ENCODE measurements at regions not wholly inside any gene's neighbourhood (a gene's known extent, or its start where the extent isn't known, plus 50 kb on each side); places are given as distances from the start of the nearest gene placed in this dataset.

GRCh38 chr16:22688930-22689329 is 125.0 kb upstream of the HS3ST2 start:
- TF ChIP-seq, protein P1, sequence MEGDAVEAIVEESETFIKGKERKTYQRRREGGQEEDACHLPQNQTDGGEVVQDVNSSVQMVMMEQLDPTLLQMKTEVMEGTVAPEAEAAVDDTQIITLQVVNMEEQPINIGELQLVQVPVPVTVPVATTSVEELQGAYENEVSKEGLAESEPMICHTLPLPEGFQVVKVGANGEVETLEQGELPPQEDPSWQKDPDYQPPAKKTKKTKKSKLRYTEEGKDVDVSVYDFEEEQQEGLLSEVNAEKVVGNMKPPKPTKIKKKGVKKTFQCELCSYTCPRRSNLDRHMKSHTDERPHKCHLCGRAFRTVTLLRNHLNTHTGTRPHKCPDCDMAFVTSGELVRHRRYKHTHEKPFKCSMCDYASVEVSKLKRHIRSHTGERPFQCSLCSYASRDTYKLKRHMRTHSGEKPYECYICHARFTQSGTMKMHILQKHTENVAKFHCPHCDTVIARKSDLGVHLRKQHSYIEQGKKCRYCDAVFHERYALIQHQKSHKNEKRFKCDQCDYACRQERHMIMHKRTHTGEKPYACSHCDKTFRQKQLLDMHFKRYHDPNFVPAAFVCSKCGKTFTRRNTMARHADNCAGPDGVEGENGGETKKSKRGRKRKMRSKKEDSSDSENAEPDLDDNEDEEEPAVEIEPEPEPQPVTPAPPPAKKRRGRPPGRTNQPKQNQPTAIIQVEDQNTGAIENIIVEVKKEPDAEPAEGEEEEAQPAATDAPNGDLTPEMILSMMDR (IDR thresholded peaks at IDR 0.05): no peak
- no peak overlapping the region for H3K4me3 Mint-ChIP-seq
- peaks cover 7% of the 10 kb centered on the region for H3K27me3 Mint-ChIP-seq (ENCODE audit: low read depth, poor library complexity)
- no peak overlapping the region for H3K27ac Mint-ChIP-seq
- no peaks in the 10 kb centered on the region for H3K4me1 Mint-ChIP-seq
- no peaks in the 10 kb centered on the region for H3K36me3 Mint-ChIP-seq (ENCODE audit: low read depth)
- H3K9me3 Mint-ChIP-seq: peaks cover 26% of the 10 kb centered on the region
- DNase-seq: no peak

- Mint-ChIP-seq H3K4me3 (no peak overlapping the region), H3K27me3 (ENCODE audit: low read depth, poor library complexity) (peaks cover 3% of the 10 kb centered on the region), H3K27ac (no peak overlapping the region), H3K9me3 (peaks cover 17% of the 10 kb centered on the region), H3K4me1 (no peaks in the 10 kb centered on the region), H3K36me3 (ENCODE audit: low read depth) (no peaks in the 10 kb centered on the region)
- TF ChIP-seq, protein P1 (IDR thresholded peaks at IDR 0.05): no peak
- DNase-seq: no peak
Measured at GRCh38 chr16:22691335-22691734, 122.6 kb upstream of the HS3ST2 start.

DNA sequence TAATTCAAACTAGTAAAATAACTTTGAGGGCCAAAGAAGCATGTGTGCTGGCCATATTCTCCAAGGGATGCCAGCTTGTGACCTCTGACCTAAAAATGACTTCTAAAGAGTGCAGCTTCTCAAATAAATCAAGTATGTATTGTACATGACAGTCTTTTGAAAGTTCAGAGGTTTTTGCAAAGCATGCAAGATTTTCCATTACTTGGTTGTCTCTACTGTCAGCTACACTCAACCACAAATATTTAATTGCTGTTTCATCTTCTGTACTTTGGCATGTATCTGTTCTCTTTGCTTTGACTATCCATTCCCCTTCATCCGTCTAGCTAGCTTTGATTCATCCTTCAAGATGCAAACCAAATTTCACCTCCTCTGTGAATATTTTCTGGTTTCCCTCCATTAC is 121.9 kb upstream of the HS3ST2 start:
- Mint-ChIP-seq H3K4me3 (no peak overlapping the region), H3K27me3 (ENCODE audit: low read depth, poor library complexity) (peaks cover 2% of the 10 kb centered on the region), H3K36me3 (ENCODE audit: low read depth) (no peaks in the 10 kb centered on the region), H3K4me1 (no peaks in the 10 kb centered on the region), H3K27ac (no peak overlapping the region), H3K9me3 (peaks cover 14% of the 10 kb centered on the region)
- TF ChIP-seq, protein P1 (IDR thresholded peaks at IDR 0.05): no peak
- DNase-seq: no peak

- no peak for DNase-seq
- Mint-ChIP-seq H3K4me3 (no peak overlapping the region), H3K27me3 (ENCODE audit: low read depth, poor library complexity) (peaks cover 3% of the 10 kb centered on the region), H3K27ac (no peak overlapping the region), H3K9me3 (peaks cover 4% of the 10 kb centered on the region), H3K4me1 (no peaks in the 10 kb centered on the region), H3K36me3 (ENCODE audit: low read depth) (no peaks in the 10 kb centered on the region)
- TF ChIP-seq, protein P1 (IDR thresholded peaks at IDR 0.05): no peak
Measured at GRCh38 chr16:22692916-22693637, 120.9 kb upstream of the HS3ST2 start.

GRCh38 chr16:22693638-22694340 is 120.2 kb upstream of the HS3ST2 start:
- Mint-ChIP-seq H3K4me1 (no peaks in the 10 kb centered on the region), H3K27ac (no peak overlapping the region), H3K36me3 (ENCODE audit: low read depth) (no peaks in the 10 kb centered on the region), H3K27me3 (ENCODE audit: low read depth, poor library complexity) (peaks cover 3% of the 10 kb centered on the region), H3K9me3 (no peaks in the 10 kb centered on the region), H3K4me3 (no peak overlapping the region)
- no peak for DNase-seq
- TF ChIP-seq, protein P1 (IDR thresholded peaks at IDR 0.05): no peak
